ENCODE measurements at regions not wholly inside any gene's neighbourhood (a gene's known extent, or its start where the extent isn't known, plus 50 kb on each side); places are given as distances from the start of the nearest gene placed in this dataset.

- H3K4me1 ChIP-seq (replicated peaks in 1 of 2) = peaks cover 4 to 8% of the 10 kb centered on the region in 2 donors
- intact Hi-C loops (cut with DNase I) = no loop called here
- peak overlapping the region in 2 of 5 donors; percentile 76 to 85 for H3K27ac ChIP-seq
- no peaks in the 10 kb centered on the region for H3K36me3 ChIP-seq (replicated peaks in 1 of 2)
- DNase-seq = no peak
- H3K27me3 ChIP-seq = no peaks in the 10 kb centered on the region
- WGBS, 4 donors = 95 to 100% (median 96%) methylated on average over 3 of the region's 3 CpGs
- TF ChIP-seq CTCF (IDR thresholded peaks at IDR 0.05) (no peak), POLR2A (IDR thresholded peaks at IDR 0.05) (no peak)
- no peaks in the 10 kb centered on the region for H3K9me3 ChIP-seq (replicated peaks in 1 of 3)
- no peak overlapping the region for H3K4me3 ChIP-seq
Observed at GRCh38 chr2:12302691-12303090, 414.0 kb upstream of the TRIB2 start.

GRCh38 chr2:12303181-12304030 lies 413.3 kb upstream of the TRIB2 start:
- H3K36me3 ChIP-seq (replicated peaks in 1 of 2) = no peaks in the 10 kb centered on the region
- DNase-seq = peak in 6 of 7 donors; percentile 44 to 79 (median 68)
- peak overlapping the region; percentile 34 to 85 (median 50) for H3K27ac ChIP-seq
- H3K27me3 ChIP-seq = no peaks in the 10 kb centered on the region
- no peak overlapping the region for H3K4me3 ChIP-seq
- no peaks in the 10 kb centered on the region for H3K9me3 ChIP-seq (replicated peaks in 1 of 3)
- no peak for TF ChIP-seq POLR2A (IDR thresholded peaks at IDR 0.05)
- TF ChIP-seq CTCF (IDR thresholded peaks at IDR 0.05) = no peak
- peaks cover 4 to 8% of the 10 kb centered on the region in 2 donors for H3K4me1 ChIP-seq (replicated peaks in 1 of 2)
- intact Hi-C loops (cut with DNase I) = no loop called here
- whole genome bisulfite sequencing, 4 donors = 40 to 50% (median 45%) methylated on average over 7 of the region's 7 CpGs

GRCh38 chr2:12304564-12305171 lies 412.1 kb upstream of the TRIB2 start:
- intact Hi-C loops (cut with DNase I) = no loop called here

More at GRCh38 chr2:12304564-12305171, 412.1 kb upstream of the TRIB2 start:
- Histone ChIP-seq H3K9me3 (replicated peaks in 1 of 3) (no peaks in the 10 kb centered on the region), H3K27me3 (no peaks in the 10 kb centered on the region), H3K27ac (peak overlapping the region in 3 of 5 donors; percentile 50 to 85 (median 76)), H3K36me3 (replicated peaks in 1 of 2) (no peaks in the 10 kb centered on the region), H3K4me3 (no peak overlapping the region), H3K4me1 (replicated peaks in 1 of 2) (peaks cover 4 to 8% of the 10 kb centered on the region in 2 donors)
- TF ChIP-seq CTCF (IDR thresholded peaks at IDR 0.05) (no peak), POLR2A (IDR thresholded peaks at IDR 0.05) (no peak)
- WGBS, 4 donors = 26 to 60% (median 43%) methylated on average over 2 of the region's 2 CpGs
- DNase-seq = no peak
